CD4-positive, alpha-beta T cell (primary cell): ENCODE measurements at regions not wholly inside any gene's neighbourhood (a gene's known extent, or its start where the extent isn't known, plus 50 kb on each side); places are given as distances from the start of the nearest gene placed in this dataset.

ENCODE experiments used
- ATAC-seq: fragments of 200-7000 bp; cut with Tn5 transposase; one replicate; pipeline ENCODE4 v1.10.0; 2022; ENCODE audit warnings: mild to moderate bottlenecking; ENCODE audit not compliant: poor library complexity
- CTCF ChIA-PET: fragments of 350-600 bp; sonication (Branson Sonifier 250); formaldehyde crosslinking; loops from one replicate; lab custom pipeline; 2021; ENCODE audit warnings: antibody characterized with exemption, inconsistent platforms; lab: Charles Lee
- POLR2A ChIA-PET: fragments of 350-600 bp; sonication (Branson Sonifier 250); formaldehyde crosslinking; loops from one replicate; lab custom pipeline; 2021; ENCODE audit warnings: antibody characterized with exemption, inconsistent platforms; lab: Charles Lee
- DNase-seq, 14 experiments: peaks; one replicate each; pipeline ENCODE4 v3.0.0-alpha.2; 2013 to 2020; ENCODE audit warnings: mixed read lengths in 2 of 14
- H3K27ac ChIP-seq, 2 donors: one replicate each; pipeline versions ENCODE4 v1.5.1 to v1.7.0; 2013; ENCODE audit warnings: low read length in 2 of 2, low read depth in 1 of 2, mild to moderate bottlenecking in 1 of 2
- H3K27me3 ChIP-seq, 2 experiments: 1 replicate in 1 of 2; 2 replicates in 1 of 2; pipeline versions ENCODE4 v1.6.1 to v1.7.0; 2013; ENCODE audit warnings: low read length in 2 of 2, control low read depth in 1 of 2, mild to moderate bottlenecking in 1 of 2, moderate library complexity in 1 of 2; ENCODE audit not compliant: insufficient read depth in 2 of 2, control insufficient read depth in 1 of 2
- H3K36me3 ChIP-seq: one replicate; pipeline ENCODE4 v1.6.1; 2013; ENCODE audit warnings: low read length, control low read depth; ENCODE audit not compliant: insufficient read depth
- H3K4me1 ChIP-seq: one replicate; pipeline ENCODE4 v1.6.1; 2013; ENCODE audit warnings: low read length, control low read depth; ENCODE audit not compliant: insufficient read depth
- H3K4me3 ChIP-seq: one replicate; pipeline ENCODE4 v1.5.1; 2013; ENCODE audit warnings: mild to moderate bottlenecking, low read length, moderate library complexity
- H3K9me3 ChIP-seq, 2 experiments: 1 replicate in 1 of 2; 2 replicates in 1 of 2; pipeline versions ENCODE4 v1.6.1 to v1.7.0; 2013; ENCODE audit warnings: low read length in 2 of 2, mild to moderate bottlenecking in 2 of 2, control low read depth in 1 of 2, moderate library complexity in 1 of 2; ENCODE audit not compliant: control insufficient read depth in 1 of 2, insufficient read depth in 1 of 2
- H3K27ac Mint-ChIP-seq: one replicate; pipeline ENCODE4 v1.8.0; 2020; ENCODE audit warnings: mixed read lengths
- H3K27me3 Mint-ChIP-seq: one replicate; pipeline ENCODE4 v1.8.0; 2021; ENCODE audit warnings: mixed read lengths
- H3K36me3 Mint-ChIP-seq: one replicate; pipeline ENCODE4 v1.8.0; 2021; ENCODE audit warnings: low read depth, mixed read lengths
- H3K4me1 Mint-ChIP-seq: one replicate; pipeline ENCODE4 v1.8.0; 2021; ENCODE audit warnings: low read depth, mixed read lengths
- H3K4me3 Mint-ChIP-seq: one replicate; pipeline ENCODE4 v1.8.0; 2020; ENCODE audit warnings: mild to moderate bottlenecking, mixed read lengths
- H3K9me3 Mint-ChIP-seq: one replicate; pipeline ENCODE4 v1.8.0; 2020; ENCODE audit warnings: mixed read lengths
- intact Hi-C, 2 experiments: fragments of 100-400 bp; cut with DNase I in 1 of 2; cut with micrococcal nuclease in 1 of 2; formaldehyde crosslinking; loops; one replicate each; pipeline versions ENCODE4 v1.15.1 to v1.9.0; 2023 to 2025; cut with DNase I, micrococcal nuclease
- TF ChIP-seq, protein P1 (sequence below): fragments of 200-600 bp; IDR thresholded peaks from one replicate; pipeline ENCODE4 v1.8.0; 2022; ENCODE audit warnings: antibody characterized with exemption, mild to moderate bottlenecking

DNA sequence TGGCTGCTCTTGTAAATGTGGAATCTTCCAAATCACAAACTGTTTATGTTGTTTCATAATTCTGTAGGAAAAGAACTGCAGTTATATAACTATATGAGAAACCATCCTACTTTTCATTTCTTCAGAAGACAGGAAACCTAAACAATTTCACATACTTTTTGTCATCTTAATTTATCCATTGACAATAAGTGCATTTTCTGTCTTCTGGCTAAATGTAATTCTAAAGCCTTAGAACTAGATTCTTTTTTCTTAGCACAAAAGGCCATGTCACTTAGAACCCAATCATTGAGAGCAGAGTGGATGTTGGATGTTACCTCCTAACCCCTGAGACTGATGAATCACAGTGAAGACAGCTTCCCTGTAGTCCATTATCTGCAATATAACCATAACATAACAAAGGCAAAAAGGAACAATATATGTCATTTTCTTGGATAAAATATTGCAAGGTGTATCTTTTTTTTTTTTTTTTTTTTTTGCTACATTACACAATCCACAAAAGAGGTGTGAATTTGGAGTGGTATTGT lies 410.2 kb upstream of the PRMT6 start:
- intact Hi-C loops, result no loop called here
- H3K9me3 Mint-ChIP-seq, result peaks cover 2% of the 10 kb centered on the region
- TF ChIP-seq, protein P1, sequence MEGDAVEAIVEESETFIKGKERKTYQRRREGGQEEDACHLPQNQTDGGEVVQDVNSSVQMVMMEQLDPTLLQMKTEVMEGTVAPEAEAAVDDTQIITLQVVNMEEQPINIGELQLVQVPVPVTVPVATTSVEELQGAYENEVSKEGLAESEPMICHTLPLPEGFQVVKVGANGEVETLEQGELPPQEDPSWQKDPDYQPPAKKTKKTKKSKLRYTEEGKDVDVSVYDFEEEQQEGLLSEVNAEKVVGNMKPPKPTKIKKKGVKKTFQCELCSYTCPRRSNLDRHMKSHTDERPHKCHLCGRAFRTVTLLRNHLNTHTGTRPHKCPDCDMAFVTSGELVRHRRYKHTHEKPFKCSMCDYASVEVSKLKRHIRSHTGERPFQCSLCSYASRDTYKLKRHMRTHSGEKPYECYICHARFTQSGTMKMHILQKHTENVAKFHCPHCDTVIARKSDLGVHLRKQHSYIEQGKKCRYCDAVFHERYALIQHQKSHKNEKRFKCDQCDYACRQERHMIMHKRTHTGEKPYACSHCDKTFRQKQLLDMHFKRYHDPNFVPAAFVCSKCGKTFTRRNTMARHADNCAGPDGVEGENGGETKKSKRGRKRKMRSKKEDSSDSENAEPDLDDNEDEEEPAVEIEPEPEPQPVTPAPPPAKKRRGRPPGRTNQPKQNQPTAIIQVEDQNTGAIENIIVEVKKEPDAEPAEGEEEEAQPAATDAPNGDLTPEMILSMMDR, result no peak
- no peak overlapping the region for H3K27ac ChIP-seq
- no peak overlapping the region for H3K4me3 Mint-ChIP-seq
- H3K36me3 Mint-ChIP-seq, result no peaks in the 10 kb centered on the region
- ChIA-PET POLR2A (no interaction called here), CTCF (no interaction called here)
- H3K27ac Mint-ChIP-seq, result no peak overlapping the region
- H3K27me3 ChIP-seq, result no peaks in the 10 kb centered on the region
- H3K4me3 ChIP-seq, result no peak overlapping the region
- H3K4me1 Mint-ChIP-seq, result no peaks in the 10 kb centered on the region
- DNase-seq (no peak), ATAC-seq (no peak)
- H3K27me3 Mint-ChIP-seq, result no peaks in the 10 kb centered on the region
- H3K9me3 ChIP-seq, result peaks cover 3 to 5% of the 10 kb centered on the region in 2 experiments
- H3K36me3 ChIP-seq, result no peaks in the 10 kb centered on the region
- no peaks in the 10 kb centered on the region for H3K4me1 ChIP-seq

DNA sequence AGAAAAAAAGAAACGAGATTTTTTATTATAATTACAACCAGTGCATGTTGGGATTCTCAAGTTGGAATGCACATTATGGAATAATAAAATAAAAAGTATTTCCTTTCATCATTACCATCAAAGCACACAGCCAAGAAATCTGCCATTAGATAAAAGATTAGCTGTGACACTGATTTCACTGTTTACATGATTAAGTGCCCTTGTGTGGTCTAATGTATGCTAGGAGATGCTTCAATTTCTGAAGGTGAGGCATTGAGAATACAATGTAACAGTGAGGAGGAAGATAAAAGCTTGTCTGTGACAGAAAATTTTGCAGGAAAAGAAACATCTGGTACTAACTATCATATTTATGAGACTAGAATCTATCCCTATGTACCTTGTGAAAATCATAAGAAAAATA lies 409.7 kb upstream of the PRMT6 start:
- no peaks in the 10 kb centered on the region for H3K27me3 Mint-ChIP-seq
- no peak for ATAC-seq
- no peak overlapping the region for H3K27ac ChIP-seq
- H3K9me3 Mint-ChIP-seq, result peaks cover 2% of the 10 kb centered on the region
- H3K4me1 ChIP-seq, result no peaks in the 10 kb centered on the region
- H3K4me3 ChIP-seq, result no peak overlapping the region
- H3K27me3 ChIP-seq, result no peaks in the 10 kb centered on the region
- H3K9me3 ChIP-seq, result peaks cover 5 to 6% of the 10 kb centered on the region in 2 experiments
- H3K4me1 Mint-ChIP-seq, result no peaks in the 10 kb centered on the region
- no peaks in the 10 kb centered on the region for H3K36me3 Mint-ChIP-seq
- TF ChIP-seq, protein P1, result no peak
- no peak for DNase-seq
- H3K4me3 Mint-ChIP-seq, result no peak overlapping the region
- H3K36me3 ChIP-seq, result no peaks in the 10 kb centered on the region
- CTCF ChIA-PET, result no interaction called here
- intact Hi-C loops, result no loop called here
- POLR2A ChIA-PET, result no interaction called here
- no peak overlapping the region for H3K27ac Mint-ChIP-seq

DNA sequence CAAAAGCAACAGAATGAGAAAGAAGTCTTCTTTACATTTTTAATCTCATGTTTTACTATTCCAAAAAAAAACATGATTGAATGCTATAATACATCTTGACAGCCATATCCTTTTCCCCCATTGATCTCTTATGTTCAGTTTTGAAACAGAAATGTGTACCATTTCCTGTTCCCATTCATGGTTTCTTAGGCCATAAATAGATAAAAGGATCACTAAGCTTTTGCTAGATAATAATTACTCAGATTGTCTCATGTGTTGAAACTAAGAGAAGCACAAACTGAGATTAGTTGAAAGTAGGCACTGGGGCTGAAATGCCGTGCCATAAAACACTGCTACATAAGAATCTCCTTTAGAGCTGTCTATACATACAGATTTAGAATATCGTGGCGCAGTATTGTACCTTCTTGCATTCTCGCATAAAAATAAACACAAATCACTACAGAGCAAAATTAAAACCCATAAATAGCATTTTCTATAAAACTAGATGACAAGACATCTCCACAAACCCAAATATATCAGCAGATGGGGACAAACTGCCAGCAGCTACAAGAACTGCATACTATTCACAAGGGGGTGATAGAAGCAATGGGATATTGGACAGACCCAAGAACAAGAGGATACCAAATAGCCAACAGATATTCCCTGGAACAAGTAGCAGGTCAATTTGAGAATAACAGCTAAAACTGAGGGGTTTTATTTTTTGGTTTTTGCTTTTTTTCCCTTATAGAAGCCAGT lies 405.3 kb upstream of the PRMT6 start:
- no peak overlapping the region for H3K27ac ChIP-seq
- intact Hi-C loops, result no loop called here

More for the DNA sequence above, 405.3 kb upstream of the PRMT6 start:
- TF ChIP-seq, protein P1, result no peak
- Histone ChIP-seq H3K4me3 (no peak overlapping the region), H3K9me3 (peaks cover 0 to 6% of the 10 kb centered on the region in 2 experiments), H3K4me1 (no peaks in the 10 kb centered on the region), H3K27me3 (no peaks in the 10 kb centered on the region), H3K36me3 (no peaks in the 10 kb centered on the region)
- H3K9me3 Mint-ChIP-seq, result peaks cover 5% of the 10 kb centered on the region
- H3K4me3 Mint-ChIP-seq, result no peak overlapping the region
- H3K36me3 Mint-ChIP-seq, result no peaks in the 10 kb centered on the region
- H3K27me3 Mint-ChIP-seq, result no peaks in the 10 kb centered on the region
- no peaks in the 10 kb centered on the region for H3K4me1 Mint-ChIP-seq
- CTCF ChIA-PET, result no interaction called here
- DNase-seq, result no peak
- H3K27ac Mint-ChIP-seq, result no peak overlapping the region
- ATAC-seq, result no peak
- POLR2A ChIA-PET, result no interaction called here
